ENCODE measurements at regions not wholly inside any gene's neighbourhood (a gene's known extent, or its start where the extent isn't known, plus 50 kb on each side); places are given as distances from the start of the nearest gene placed in this dataset.

- no peak for DNase-seq (ENCODE audit: low read depth)
These were observed 71.3 kb upstream of the TEX51 start for GRCh38 chr2:126827371-126827770.

GRCh38 chr2:126828051-126828450 lies 70.6 kb upstream of the TEX51 start:
- no peak for DNase-seq (ENCODE audit: low read depth)

- DNase-seq (ENCODE audit: low read depth) = no peak
These were observed 70.2 kb upstream of the TEX51 start for GRCh38 chr2:126828491-126828890.

- no peak for DNase-seq (ENCODE audit: low read depth)
These were observed 67.3 kb upstream of the TEX51 start for GRCh38 chr2:126831234-126832005.

- no peak for DNase-seq (ENCODE audit: low read depth)
These were observed 66.7 kb upstream of the TEX51 start for GRCh38 chr2:126832014-126832413.

- DNase-seq (ENCODE audit: low read depth) = no peak
These were observed 65.9 kb upstream of the TEX51 start for GRCh38 chr2:126832757-126833156.

GRCh38 chr2:126834006-126834659 lies 64.6 kb upstream of the TEX51 start:
- no peak for DNase-seq (ENCODE audit: low read depth)

GRCh38 chr2:126835261-126835660 lies 63.4 kb upstream of the TEX51 start:
- DNase-seq (ENCODE audit: low read depth) = no peak

GRCh38 chr2:126835831-126836230 lies 62.9 kb upstream of the TEX51 start:
- DNase-seq (ENCODE audit: low read depth) = no peak

- DNase-seq (ENCODE audit: low read depth) = no peak
These were observed 61.7 kb upstream of the TEX51 start for GRCh38 chr2:126836761-126837679.

- DNase-seq (ENCODE audit: low read depth) = no peak
These were observed 60.5 kb upstream of the TEX51 start for GRCh38 chr2:126837966-126838715.

- no peak for DNase-seq (ENCODE audit: low read depth)
These were observed 60.0 kb upstream of the TEX51 start for GRCh38 chr2:126838716-126838985.

GRCh38 chr2:126839796-126840195 lies 58.9 kb upstream of the TEX51 start:
- DNase-seq (ENCODE audit: low read depth) = no peak

- no peak for DNase-seq (ENCODE audit: low read depth)
These were observed 55.6 kb upstream of the TEX51 start for GRCh38 chr2:126843081-126843480.

GRCh38 chr2:126846241-126846640 lies 52.4 kb upstream of the TEX51 start:
- no peak for DNase-seq (ENCODE audit: low read depth)

All from amniotic epithelial cell (primary cell).